ENCODE measurements at regions not wholly inside any gene's neighbourhood (a gene's known extent, or its start where the extent isn't known, plus 50 kb on each side); places are given as distances from the start of the nearest gene placed in this dataset.

DNA sequence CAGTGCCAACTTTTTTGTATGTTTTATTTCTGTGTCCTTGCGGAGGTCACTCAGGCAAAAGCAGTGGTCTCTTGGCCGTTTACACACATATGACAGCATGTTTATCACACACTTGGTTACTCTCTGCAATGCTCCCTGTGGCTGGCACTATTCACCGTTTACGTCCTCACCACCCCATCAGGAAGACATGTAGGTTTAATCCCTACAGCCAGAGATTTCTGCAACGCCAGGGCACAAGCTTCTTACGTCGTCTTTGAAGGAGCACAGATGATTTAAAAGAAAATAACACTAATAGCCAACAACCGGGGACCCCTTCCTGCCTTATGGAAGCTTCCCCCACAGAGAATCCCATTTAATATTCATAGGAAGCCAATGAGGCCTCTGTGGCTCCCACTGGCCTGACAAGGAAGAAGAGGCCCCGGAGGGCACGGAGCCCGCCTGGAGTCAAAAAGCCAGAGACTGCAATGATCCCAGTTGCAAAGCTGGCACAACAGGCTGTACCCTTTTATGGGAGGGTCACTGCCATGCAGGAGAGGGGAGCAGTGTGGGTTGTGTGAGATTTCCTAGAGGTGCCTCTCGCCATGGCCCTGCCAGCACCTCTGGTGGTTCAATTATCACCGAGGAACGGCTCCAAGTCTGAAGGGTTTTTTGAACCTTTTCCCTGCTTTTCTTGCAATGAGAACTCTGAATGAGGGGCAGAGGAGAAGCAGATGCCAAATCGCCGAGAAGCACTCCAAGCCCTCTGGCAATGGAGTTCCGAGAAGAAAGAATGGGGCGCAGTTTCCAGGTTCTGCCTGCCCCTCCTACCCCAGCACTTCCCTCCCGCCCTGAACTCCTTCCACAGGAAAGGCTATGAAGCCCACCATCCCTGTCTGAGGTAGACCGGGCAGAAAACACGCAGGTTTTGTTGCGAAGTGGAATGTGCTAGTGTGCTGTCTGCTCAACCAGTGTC lies 96.2 kb downstream of the THBS2 start:
- Mint-ChIP-seq H3K9me3 (no peaks in the 10 kb centered on the region), H3K27me3 (no peaks in the 10 kb centered on the region), H3K36me3 (ENCODE audit: low read depth) (no peaks in the 10 kb centered on the region), H3K4me3 (no peak overlapping the region), H3K4me1 (no peaks in the 10 kb centered on the region), H3K27ac (no peak overlapping the region)
- ChIA-PET POLR2A (no interaction called here), CTCF (no interaction called here)
- DNase-seq = no peak

DNA sequence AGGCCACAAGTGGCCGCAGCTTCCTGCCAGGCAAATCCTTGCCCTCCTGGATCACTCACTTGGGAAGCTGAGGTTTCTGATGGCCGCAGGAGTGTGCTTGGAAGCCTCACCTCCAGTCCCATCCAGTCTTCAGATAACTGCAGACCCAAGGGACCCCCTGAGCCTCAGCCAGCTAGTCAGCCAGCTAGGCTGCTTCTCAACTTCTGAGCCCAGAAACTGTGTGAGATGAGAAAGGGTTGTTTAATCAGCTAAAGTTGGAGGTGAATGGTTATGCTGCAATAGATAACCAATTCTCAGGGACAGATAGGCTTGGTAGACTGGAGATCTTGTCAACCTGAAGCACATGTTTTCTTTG lies 96.9 kb downstream of the THBS2 start:
- H3K36me3 Mint-ChIP-seq (ENCODE audit: low read depth) = no peaks in the 10 kb centered on the region
- no peak for DNase-seq
- H3K4me3 Mint-ChIP-seq = no peak overlapping the region
- no peaks in the 10 kb centered on the region for H3K4me1 Mint-ChIP-seq
- H3K9me3 Mint-ChIP-seq = no peaks in the 10 kb centered on the region
- CTCF ChIA-PET = interaction anchor here (0.6 kb wide), 1 partner anchor 20 kb away, joined by 3 read pairs; no protein-coding TSS in a partner anchor
- H3K27ac Mint-ChIP-seq = no peak overlapping the region
- no peaks in the 10 kb centered on the region for H3K27me3 Mint-ChIP-seq
- POLR2A ChIA-PET = no interaction called here

DNA sequence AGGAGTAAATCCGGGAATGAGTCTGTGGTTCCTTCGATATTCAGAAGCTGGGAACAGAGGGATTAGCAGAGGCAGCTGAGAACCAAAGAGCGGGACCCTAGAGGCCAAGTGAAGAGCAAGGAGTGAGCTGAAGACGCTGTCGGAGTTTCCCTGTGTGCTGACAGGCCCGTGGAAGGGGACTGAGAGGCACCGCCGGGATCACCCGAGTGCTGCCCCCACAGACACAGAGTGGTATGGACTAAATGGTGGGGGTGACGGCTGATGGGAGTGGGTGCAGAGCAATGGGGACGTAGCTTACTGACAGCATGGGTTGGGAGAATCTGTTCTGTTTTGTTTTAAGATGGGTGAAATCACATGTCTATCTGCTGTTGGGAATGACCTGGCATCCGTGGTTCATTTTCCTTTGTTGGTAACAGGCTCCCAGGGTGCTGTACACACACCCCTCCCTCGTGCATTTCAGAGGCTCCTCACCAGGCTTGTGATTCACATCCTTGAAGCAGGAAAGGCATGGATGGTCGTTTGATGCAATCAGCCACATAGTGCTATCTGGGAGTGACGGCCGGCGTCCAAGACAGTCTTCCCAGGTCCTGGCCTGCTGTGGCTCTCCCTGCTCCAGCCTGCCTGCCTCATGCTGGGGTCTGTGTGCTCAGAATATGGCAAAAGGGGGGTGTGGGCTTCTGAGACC lies 97.4 kb downstream of the THBS2 start:
- no peak for DNase-seq
- Mint-ChIP-seq H3K27me3 (no peaks in the 10 kb centered on the region), H3K9me3 (no peaks in the 10 kb centered on the region), H3K4me3 (no peak overlapping the region), H3K4me1 (no peaks in the 10 kb centered on the region), H3K36me3 (ENCODE audit: low read depth) (no peaks in the 10 kb centered on the region), H3K27ac (no peak overlapping the region)
- POLR2A ChIA-PET = no interaction called here
- CTCF ChIA-PET = interaction anchor here (0.6 kb wide), 1 partner anchor 20 kb away, joined by 3 read pairs; no protein-coding TSS in a partner anchor

DNA sequence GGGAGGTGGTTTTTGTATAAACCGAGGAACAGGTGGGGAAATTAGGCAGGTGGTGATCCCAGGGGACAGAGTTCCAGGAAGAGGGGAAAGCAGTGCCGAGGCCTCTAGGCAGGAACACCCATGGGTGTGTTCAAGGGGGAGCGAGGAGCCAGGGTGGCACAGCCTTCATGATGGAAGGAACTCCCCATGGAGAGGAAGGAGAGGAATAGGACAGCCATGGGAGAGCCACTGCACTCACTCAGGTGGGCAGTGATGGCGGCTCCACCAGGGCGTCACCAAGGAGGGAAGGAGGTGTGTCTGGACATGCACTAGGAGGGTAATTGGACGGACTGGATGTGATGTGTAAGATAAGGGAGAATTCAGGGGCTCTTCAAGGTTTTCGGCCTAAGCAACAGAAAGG lies 98.2 kb downstream of the THBS2 start:
- Mint-ChIP-seq H3K9me3 (no peaks in the 10 kb centered on the region), H3K27me3 (no peaks in the 10 kb centered on the region), H3K27ac (no peak overlapping the region), H3K4me3 (no peak overlapping the region), H3K4me1 (no peaks in the 10 kb centered on the region), H3K36me3 (ENCODE audit: low read depth) (no peaks in the 10 kb centered on the region)
- DNase-seq = no peak
- POLR2A ChIA-PET = no interaction called here
- CTCF ChIA-PET = no interaction called here

DNA sequence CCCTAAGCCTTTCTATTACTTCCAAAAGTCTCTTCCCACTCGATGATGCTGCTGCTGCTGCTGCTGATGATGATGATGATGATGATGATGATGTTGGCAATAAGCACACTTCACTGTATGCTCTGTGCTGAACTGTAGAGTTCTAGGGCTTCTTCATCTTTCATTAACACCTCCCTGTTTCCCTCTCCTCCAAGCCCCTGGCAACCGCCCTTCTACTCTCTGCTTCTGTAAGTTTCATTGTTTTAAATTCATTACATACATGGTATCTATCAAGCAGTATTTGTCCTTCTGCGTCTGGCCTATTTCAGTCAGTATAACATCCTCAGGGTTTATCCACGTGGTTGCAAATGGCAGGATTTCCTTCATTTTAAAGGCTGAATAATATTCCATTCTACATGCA lies 100.2 kb downstream of the THBS2 start:
- DNase-seq = no peak
- Mint-ChIP-seq H3K4me3 (no peak overlapping the region), H3K9me3 (peaks cover 2% of the 10 kb centered on the region), H3K4me1 (no peaks in the 10 kb centered on the region), H3K27me3 (peaks cover 2% of the 10 kb centered on the region), H3K36me3 (ENCODE audit: low read depth) (no peaks in the 10 kb centered on the region), H3K27ac (no peak overlapping the region)
- POLR2A ChIA-PET = no interaction called here
- CTCF ChIA-PET = no interaction called here

DNA sequence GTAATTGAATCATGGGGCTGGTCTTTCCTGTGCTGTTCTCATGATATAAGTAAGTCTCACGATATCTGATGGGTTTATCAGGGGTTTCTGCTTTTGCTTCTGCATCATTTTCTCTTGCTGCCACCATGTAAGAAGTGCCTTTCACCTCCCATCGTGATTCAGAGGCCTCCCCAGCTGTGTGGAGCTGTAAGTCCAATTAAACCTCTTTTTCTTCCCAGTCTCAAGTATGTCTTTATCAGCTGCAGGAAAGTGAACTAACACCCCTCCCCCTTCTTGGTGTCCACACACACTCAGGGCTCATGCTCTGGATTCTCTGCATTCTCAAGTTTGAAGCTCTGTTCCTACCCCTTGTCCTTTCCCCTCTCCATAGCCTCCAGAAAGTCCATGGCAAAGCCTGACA lies 107.1 kb downstream of the THBS2 start:
- DNase-seq = no peak
- Mint-ChIP-seq H3K4me1 (no peaks in the 10 kb centered on the region), H3K36me3 (ENCODE audit: low read depth) (no peaks in the 10 kb centered on the region), H3K27me3 (peaks cover 2% of the 10 kb centered on the region), H3K9me3 (peaks cover 2% of the 10 kb centered on the region), H3K27ac (no peak overlapping the region), H3K4me3 (no peak overlapping the region)
- ChIA-PET POLR2A (no interaction called here), CTCF (no interaction called here)

DNA sequence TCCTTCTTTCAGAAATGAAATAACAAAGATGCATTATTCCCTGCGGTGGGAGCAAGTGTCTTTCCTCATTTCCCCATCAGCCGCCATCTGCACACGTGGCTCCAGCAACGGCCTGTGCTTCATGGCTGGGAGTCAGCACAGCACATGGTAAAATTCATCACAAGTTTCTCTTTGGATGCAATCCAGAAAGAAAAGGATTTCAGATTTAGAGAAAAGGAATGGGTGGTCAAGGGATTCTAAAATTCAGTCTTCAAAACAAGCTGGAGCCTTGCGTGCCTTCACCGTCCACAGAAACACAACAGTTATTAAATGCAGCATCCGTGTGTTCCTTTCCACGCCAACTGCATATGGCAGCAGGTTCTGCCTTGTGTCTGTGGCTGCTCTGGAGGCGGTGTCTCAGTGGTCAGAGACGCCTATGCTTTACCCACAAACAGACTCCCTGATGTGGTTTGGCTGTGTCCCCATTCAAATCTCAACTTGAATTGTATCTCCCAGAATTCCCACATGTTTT lies 107.6 kb downstream of the THBS2 start:
- H3K27ac Mint-ChIP-seq = no peak overlapping the region
- peaks cover 2% of the 10 kb centered on the region for H3K9me3 Mint-ChIP-seq
- peaks cover 2% of the 10 kb centered on the region for H3K27me3 Mint-ChIP-seq
- POLR2A ChIA-PET = no interaction called here
- H3K4me1 Mint-ChIP-seq = no peaks in the 10 kb centered on the region
- no peak for DNase-seq
- CTCF ChIA-PET = no interaction called here
- H3K36me3 Mint-ChIP-seq (ENCODE audit: low read depth) = no peaks in the 10 kb centered on the region
- no peak overlapping the region for H3K4me3 Mint-ChIP-seq

DNA sequence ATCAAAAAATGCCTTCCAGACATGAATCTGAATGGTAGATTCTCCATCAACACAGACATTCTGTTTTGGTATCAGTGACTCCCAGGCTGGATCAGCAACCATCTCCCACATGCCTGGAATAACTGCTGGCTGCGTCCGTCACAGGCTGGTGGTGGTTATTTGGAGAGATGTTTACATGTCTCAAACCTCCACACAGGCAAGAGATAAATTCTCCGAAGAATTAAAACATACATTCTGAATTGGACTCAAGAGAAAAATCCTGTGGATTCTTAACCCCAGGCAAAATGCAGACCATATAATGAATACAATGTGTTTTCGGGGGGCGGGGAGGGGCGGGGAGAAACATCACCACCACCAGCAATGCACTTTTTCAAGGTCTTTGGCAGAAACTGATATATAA lies 108.2 kb downstream of the THBS2 start:
- CTCF ChIA-PET = no interaction called here

DNA sequence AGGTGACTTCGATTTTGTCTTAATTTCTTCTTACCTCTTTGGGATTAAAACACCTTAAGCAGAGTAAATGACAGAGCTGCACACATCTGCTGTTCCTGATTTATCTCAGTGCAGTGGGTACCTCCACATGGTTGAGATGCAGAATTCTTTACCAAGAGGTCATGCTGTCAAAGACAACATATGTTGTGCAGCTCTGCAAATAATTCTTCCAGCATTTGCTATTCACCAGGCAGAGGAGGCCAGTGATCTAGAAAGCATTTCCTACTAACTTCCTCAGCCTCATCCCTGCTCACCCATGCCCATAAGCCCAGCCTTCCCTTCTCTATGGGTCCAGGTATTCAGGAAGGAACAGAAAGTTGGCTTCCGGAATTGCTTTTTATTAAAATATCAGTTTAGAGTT lies 109.3 kb downstream of the THBS2 start:
- POLR2A ChIA-PET = no interaction called here
- no peak overlapping the region for H3K4me3 Mint-ChIP-seq
- CTCF ChIA-PET = no interaction called here

More for the DNA sequence above, 108.2 kb downstream of the THBS2 start:
- peaks cover 2% of the 10 kb centered on the region for H3K27me3 Mint-ChIP-seq
- H3K4me1 Mint-ChIP-seq = no peaks in the 10 kb centered on the region
- H3K27ac Mint-ChIP-seq = no peak overlapping the region
- no peak for DNase-seq
- POLR2A ChIA-PET = no interaction called here
- H3K4me3 Mint-ChIP-seq = no peak overlapping the region
- peaks cover 2% of the 10 kb centered on the region for H3K9me3 Mint-ChIP-seq
- no peaks in the 10 kb centered on the region for H3K36me3 Mint-ChIP-seq (ENCODE audit: low read depth)

DNA sequence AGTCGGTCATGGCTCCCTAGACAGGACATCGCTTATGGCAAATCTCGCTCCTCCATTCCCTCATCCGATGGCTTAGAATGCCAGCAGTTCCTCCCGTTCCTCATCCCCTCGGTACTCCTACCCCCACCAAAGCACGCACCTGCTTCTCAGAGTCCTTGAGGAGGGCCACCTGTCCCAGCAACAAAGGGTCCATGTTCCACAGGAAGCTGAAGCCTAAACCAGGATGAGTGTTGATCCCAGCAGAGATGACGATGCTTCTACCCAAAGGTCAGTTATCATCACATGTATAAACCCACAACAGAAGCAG lies 111.2 kb downstream of the THBS2 start:
- Mint-ChIP-seq H3K4me1 (no peaks in the 10 kb centered on the region), H3K36me3 (ENCODE audit: low read depth) (no peaks in the 10 kb centered on the region), H3K9me3 (no peaks in the 10 kb centered on the region), H3K27ac (no peak overlapping the region), H3K27me3 (no peaks in the 10 kb centered on the region), H3K4me3 (no peak overlapping the region)
- ChIA-PET POLR2A (no interaction called here), CTCF (no interaction called here)
- DNase-seq = no peak

More for the DNA sequence above, 109.3 kb downstream of the THBS2 start:
- Mint-ChIP-seq H3K27ac (no peak overlapping the region), H3K36me3 (ENCODE audit: low read depth) (no peaks in the 10 kb centered on the region), H3K9me3 (no peaks in the 10 kb centered on the region), H3K27me3 (no peaks in the 10 kb centered on the region), H3K4me1 (no peaks in the 10 kb centered on the region)
- DNase-seq = no peak

DNA sequence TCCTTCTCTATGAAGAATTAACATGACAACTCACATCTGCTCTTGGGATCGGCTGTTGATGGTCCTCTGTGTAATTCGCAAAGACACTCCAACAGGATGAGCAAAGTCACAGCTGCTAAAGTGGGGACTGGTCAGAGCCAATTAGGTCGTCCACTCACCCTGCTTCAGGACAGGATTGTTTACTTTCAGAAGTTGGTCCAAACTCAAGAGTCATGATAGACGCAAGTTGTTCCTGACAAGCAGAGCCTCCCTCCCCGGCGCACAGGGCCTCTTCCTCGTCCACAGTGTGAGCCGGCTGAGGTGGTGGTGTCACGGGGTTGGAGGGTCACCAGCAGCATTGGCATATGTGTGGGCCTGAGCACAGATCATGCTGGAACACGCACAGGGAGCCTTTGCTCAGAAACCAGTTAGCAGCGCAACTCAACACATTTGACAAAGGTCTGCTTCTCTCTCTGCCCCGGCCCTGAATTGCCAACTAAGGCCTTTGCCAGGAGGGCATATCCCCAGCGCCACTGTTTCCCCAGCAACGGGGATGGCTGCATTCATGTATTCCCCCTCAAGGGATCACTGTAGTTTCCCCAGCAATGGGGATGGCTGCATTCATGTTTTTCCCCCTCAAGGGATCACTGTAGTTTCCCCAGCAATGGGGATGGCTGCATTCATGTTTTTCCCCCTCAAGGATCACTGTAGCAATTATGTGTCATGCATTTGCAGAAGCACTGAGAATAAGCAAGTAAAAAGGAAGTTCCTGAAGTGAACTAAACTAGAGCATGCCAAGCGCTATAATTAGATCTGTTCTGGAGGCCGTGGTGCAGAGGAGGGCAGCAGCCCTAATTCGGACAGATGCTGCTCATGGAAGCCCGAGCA lies 111.7 kb downstream of the THBS2 start:
- CTCF ChIA-PET = interaction anchor here (0.6 kb wide), 1 partner anchor 47 kb away, joined by 3 read pairs; no protein-coding TSS in a partner anchor
- no peaks in the 10 kb centered on the region for H3K27me3 Mint-ChIP-seq
- no peaks in the 10 kb centered on the region for H3K4me1 Mint-ChIP-seq
- POLR2A ChIA-PET = no interaction called here
- H3K9me3 Mint-ChIP-seq = no peaks in the 10 kb centered on the region
- no peak for DNase-seq
- no peaks in the 10 kb centered on the region for H3K36me3 Mint-ChIP-seq (ENCODE audit: low read depth)
- no peak overlapping the region for H3K27ac Mint-ChIP-seq
- no peak overlapping the region for H3K4me3 Mint-ChIP-seq

DNA sequence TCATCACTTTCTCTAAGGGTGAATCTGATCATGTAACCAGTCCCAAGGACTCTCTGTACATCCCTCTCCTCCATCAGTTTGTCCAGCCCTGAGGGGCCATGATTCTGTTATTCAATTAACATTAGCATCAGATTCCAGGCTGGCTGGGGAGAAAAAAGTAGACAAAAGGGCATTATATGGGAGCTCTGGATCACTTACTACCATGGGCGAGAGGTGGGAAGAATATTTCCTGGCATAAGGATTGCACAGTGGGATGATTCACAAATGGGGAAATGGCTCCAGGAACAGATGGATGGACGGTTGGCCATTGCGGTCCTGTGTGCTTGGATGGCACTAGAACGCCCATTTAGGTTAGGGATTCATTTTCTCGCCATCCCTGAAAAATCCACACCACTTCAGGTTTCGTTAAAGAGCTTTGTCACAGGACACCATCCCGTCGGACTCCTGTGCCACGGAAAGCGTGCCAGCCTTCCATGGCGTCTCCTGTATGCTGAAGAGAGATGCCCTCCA lies 112.6 kb downstream of the THBS2 start:
- ChIA-PET POLR2A (no interaction called here), CTCF (interaction anchor here (0.6 kb wide), 1 partner anchor 47 kb away, joined by 3 read pairs; no protein-coding TSS in a partner anchor)
- Mint-ChIP-seq H3K27ac (no peak overlapping the region), H3K27me3 (no peaks in the 10 kb centered on the region), H3K9me3 (no peaks in the 10 kb centered on the region), H3K4me1 (no peaks in the 10 kb centered on the region), H3K4me3 (no peak overlapping the region), H3K36me3 (ENCODE audit: low read depth) (no peaks in the 10 kb centered on the region)
- no peak for DNase-seq

Measured in activated CD4-positive, alpha-beta T cell treated with anti-CD3 and anti-CD28 coated beads, Interleukin-2, amount 10 ng/mL, durations not matched to agents 7 days and 5 days (primary cell).